ENCODE measurements at regions not wholly inside any gene's neighbourhood (a gene's known extent, or its start where the extent isn't known, plus 50 kb on each side); places are given as distances from the start of the nearest gene placed in this dataset.

DNA sequence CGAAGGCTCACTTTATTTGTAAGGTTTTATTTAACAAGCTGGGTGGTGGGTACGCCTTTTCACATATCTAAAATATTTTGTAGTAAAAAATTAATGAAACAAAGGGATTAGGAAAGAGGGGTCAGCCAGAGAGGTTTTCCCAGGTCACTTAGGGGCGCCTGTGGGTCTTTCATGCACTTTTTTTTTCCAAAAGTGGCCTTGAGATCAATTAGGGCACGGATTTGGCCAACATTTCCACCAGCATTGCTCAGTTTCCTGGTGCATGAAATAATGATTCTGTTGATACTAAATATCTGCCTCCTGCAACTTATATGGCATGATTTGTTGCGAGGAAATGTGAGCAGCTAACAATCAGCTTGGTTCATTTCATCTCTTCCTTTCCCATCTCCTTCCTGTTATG lies 67.6 kb upstream of the ZCCHC2 start:
- no peak for TF ChIP-seq POLR2AphosphoS5 (IDR thresholded peaks at IDR 0.05; ENCODE audit: insufficient read depth in 1 of 2, low read depth in 1 of 2)
- no peak for TF ChIP-seq POLR2A (IDR thresholded peaks at IDR 0.05)
- TF ChIP-seq, protein P1, sequence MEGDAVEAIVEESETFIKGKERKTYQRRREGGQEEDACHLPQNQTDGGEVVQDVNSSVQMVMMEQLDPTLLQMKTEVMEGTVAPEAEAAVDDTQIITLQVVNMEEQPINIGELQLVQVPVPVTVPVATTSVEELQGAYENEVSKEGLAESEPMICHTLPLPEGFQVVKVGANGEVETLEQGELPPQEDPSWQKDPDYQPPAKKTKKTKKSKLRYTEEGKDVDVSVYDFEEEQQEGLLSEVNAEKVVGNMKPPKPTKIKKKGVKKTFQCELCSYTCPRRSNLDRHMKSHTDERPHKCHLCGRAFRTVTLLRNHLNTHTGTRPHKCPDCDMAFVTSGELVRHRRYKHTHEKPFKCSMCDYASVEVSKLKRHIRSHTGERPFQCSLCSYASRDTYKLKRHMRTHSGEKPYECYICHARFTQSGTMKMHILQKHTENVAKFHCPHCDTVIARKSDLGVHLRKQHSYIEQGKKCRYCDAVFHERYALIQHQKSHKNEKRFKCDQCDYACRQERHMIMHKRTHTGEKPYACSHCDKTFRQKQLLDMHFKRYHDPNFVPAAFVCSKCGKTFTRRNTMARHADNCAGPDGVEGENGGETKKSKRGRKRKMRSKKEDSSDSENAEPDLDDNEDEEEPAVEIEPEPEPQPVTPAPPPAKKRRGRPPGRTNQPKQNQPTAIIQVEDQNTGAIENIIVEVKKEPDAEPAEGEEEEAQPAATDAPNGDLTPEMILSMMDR (IDR thresholded peaks at IDR 0.05) = no peak

All from vagina (tissue), 2 donors.